ENCODE measurements at regions not wholly inside any gene's neighbourhood (a gene's known extent, or its start where the extent isn't known, plus 50 kb on each side); places are given as distances from the start of the nearest gene placed in this dataset.

GRCh38 chr13:42658019-42658418 is 84.1 kb downstream of the TNFSF11 start:
- no peak overlapping the region for H3K27ac ChIP-seq
- no peaks in the 10 kb centered on the region for H3K79me2 ChIP-seq
- H3K4me1 ChIP-seq (ENCODE audit: insufficient read depth): peaks cover 7% of the 10 kb centered on the region
- H3K4me2 ChIP-seq: no peak overlapping the region
- WGBS (ENCODE audit: low lambda C conversion rate, missing lambda C conversion rate): 82% methylated on average over 9 of the region's 9 CpGs
- no peaks in the 10 kb centered on the region for H3K27me3 ChIP-seq
- H3K9me2 ChIP-seq (replicated peaks; ENCODE audit: insufficient read depth): no peaks in the 10 kb centered on the region
- H3K36me3 ChIP-seq (replicated peaks; ENCODE audit: insufficient read depth, low read depth): no peaks in the 10 kb centered on the region
- no peak for DNase-seq (ENCODE audit: low spot score)
- TF ChIP-seq EZH2phosphoT487 (IDR thresholded peaks at IDR 0.05; ENCODE audit: low read depth, severe bottlenecking, unreplicated experiment): no peak
- TF ChIP-seq CTCF (IDR thresholded peaks at IDR 0.05; ENCODE audit: poor library complexity): no peak
- TF ChIP-seq EZH2 (IDR thresholded peaks at IDR 0.05; ENCODE audit: borderline replicate concordance): no peak
- no peaks in the 10 kb centered on the region for H3K9me3 ChIP-seq (ENCODE audit: low read depth)
- H2AFZ ChIP-seq: no peak overlapping the region
- no peak overlapping the region for H3K4me3 ChIP-seq
- H4K20me1 ChIP-seq (ENCODE audit: insufficient read depth, poor library complexity, severe bottlenecking): no peaks in the 10 kb centered on the region

GRCh38 chr13:42660333-42660965 is 86.5 kb downstream of the TNFSF11 start:
- Histone ChIP-seq H3K9me3 (ENCODE audit: low read depth) (no peaks in the 10 kb centered on the region), H4K20me1 (ENCODE audit: insufficient read depth, poor library complexity, severe bottlenecking) (no peaks in the 10 kb centered on the region), H3K79me2 (no peaks in the 10 kb centered on the region), H3K4me1 (ENCODE audit: insufficient read depth) (peaks cover 7% of the 10 kb centered on the region), H3K4me3 (no peak overlapping the region), H3K9me2 (replicated peaks; ENCODE audit: insufficient read depth) (no peaks in the 10 kb centered on the region), H3K36me3 (replicated peaks; ENCODE audit: insufficient read depth, low read depth) (no peaks in the 10 kb centered on the region), H3K27ac (no peak overlapping the region), H3K4me2 (no peak overlapping the region), H2AFZ (no peak overlapping the region), H3K27me3 (no peaks in the 10 kb centered on the region)
- no peak for DNase-seq (ENCODE audit: low spot score)
- WGBS (ENCODE audit: low lambda C conversion rate, missing lambda C conversion rate): 91% methylated on average over 5 of the region's 5 CpGs
- TF ChIP-seq EZH2 (IDR thresholded peaks at IDR 0.05; ENCODE audit: borderline replicate concordance) (no peak), CTCF (IDR thresholded peaks at IDR 0.05; ENCODE audit: poor library complexity) (peak; percentile 24)

GRCh38 chr13:42667638-42668037 is 93.7 kb downstream of the TNFSF11 start:
- Histone ChIP-seq H3K4me3 (no peak overlapping the region), H3K36me3 (replicated peaks; ENCODE audit: insufficient read depth, low read depth) (no peaks in the 10 kb centered on the region), H4K20me1 (ENCODE audit: insufficient read depth, poor library complexity, severe bottlenecking) (no peaks in the 10 kb centered on the region), H3K9me2 (replicated peaks; ENCODE audit: insufficient read depth) (no peaks in the 10 kb centered on the region), H3K4me1 (ENCODE audit: insufficient read depth) (no peaks in the 10 kb centered on the region), H3K27me3 (no peaks in the 10 kb centered on the region), H3K79me2 (no peaks in the 10 kb centered on the region), H3K9me3 (ENCODE audit: low read depth) (no peaks in the 10 kb centered on the region), H3K4me2 (no peak overlapping the region), H2AFZ (no peak overlapping the region), H3K27ac (no peak overlapping the region)
- DNase-seq (ENCODE audit: low spot score): no peak
- TF ChIP-seq CTCF (IDR thresholded peaks at IDR 0.05; ENCODE audit: poor library complexity) (no peak), EZH2phosphoT487 (IDR thresholded peaks at IDR 0.05; ENCODE audit: low read depth, severe bottlenecking, unreplicated experiment) (no peak), EZH2 (IDR thresholded peaks at IDR 0.05; ENCODE audit: borderline replicate concordance) (no peak)

GRCh38 chr13:42671502-42671901 is 97.5 kb downstream of the TNFSF11 start:
- Histone ChIP-seq H3K27ac (no peak overlapping the region), H3K4me2 (no peak overlapping the region), H2AFZ (no peak overlapping the region), H3K36me3 (replicated peaks; ENCODE audit: insufficient read depth, low read depth) (no peaks in the 10 kb centered on the region), H3K9me3 (ENCODE audit: low read depth) (no peaks in the 10 kb centered on the region), H3K9me2 (replicated peaks; ENCODE audit: insufficient read depth) (no peaks in the 10 kb centered on the region), H3K4me3 (no peak overlapping the region), H4K20me1 (ENCODE audit: insufficient read depth, poor library complexity, severe bottlenecking) (no peaks in the 10 kb centered on the region), H3K79me2 (no peaks in the 10 kb centered on the region), H3K4me1 (ENCODE audit: insufficient read depth) (no peaks in the 10 kb centered on the region), H3K27me3 (no peaks in the 10 kb centered on the region)
- DNase-seq (ENCODE audit: low spot score): no peak
- TF ChIP-seq EZH2 (IDR thresholded peaks at IDR 0.05; ENCODE audit: borderline replicate concordance): no peak
- 79% methylated on average over 7 of the region's 7 CpGs for WGBS (ENCODE audit: low lambda C conversion rate, missing lambda C conversion rate)
